KMS-11 (cell line): ENCODE measurements at regions not wholly inside any gene's neighbourhood (a gene's known extent, or its start where the extent isn't known, plus 50 kb on each side); places are given as distances from the start of the nearest gene placed in this dataset.

Experiments
- H2AFZ ChIP-seq: fragments of 200-600 bp; sonication (generic); 2 replicates; pipeline ENCODE4 v1.6.1; 2016; ENCODE audit warnings: antibody characterized with exemption, mixed run types, low read depth
- H3K27ac ChIP-seq: fragments of 200-600 bp; sonication (generic); 2 replicates; pipeline ENCODE4 v1.6.1; 2016; ENCODE audit warnings: mild to moderate bottlenecking, mixed run types
- H3K27me3 ChIP-seq: fragments of 200-600 bp; sonication (generic); 2 replicates; pipeline ENCODE4 v1.6.1; 2017; ENCODE audit warnings: mild to moderate bottlenecking, low read depth, mixed run types, moderate library complexity; ENCODE audit not compliant: insufficient read depth
- H3K36me3 ChIP-seq: fragments of 200-600 bp; sonication (generic); 2 replicates; pipeline ENCODE4 v1.6.1; 2017; ENCODE audit warnings: mild to moderate bottlenecking, mixed run types; ENCODE audit not compliant: insufficient read depth
- H3K4me1 ChIP-seq: fragments of 200-600 bp; sonication (generic); 2 replicates; pipeline ENCODE4 v1.6.1; 2016; ENCODE audit warnings: mild to moderate bottlenecking, low read depth, mixed run types; ENCODE audit not compliant: poor library complexity, severe bottlenecking
- H3K4me2 ChIP-seq: fragments of 200-600 bp; sonication (generic); 2 replicates; pipeline ENCODE4 v1.7.0; 2016; ENCODE audit warnings: mild to moderate bottlenecking, mixed run types
- H3K4me3 ChIP-seq: fragments of 200-600 bp; sonication (generic); IDR thresholded peaks from 2 replicates; pipeline ENCODE4 v1.6.1; 2017; ENCODE audit warnings: low read depth, low read length, mixed read lengths; ENCODE audit not compliant: insufficient read depth
- H3K79me2 ChIP-seq: fragments of 200-600 bp; sonication (generic); 2 replicates; pipeline ENCODE4 v1.6.1; 2016; ENCODE audit warnings: low read depth, mixed run types; ENCODE audit not compliant: insufficient read depth
- H3K9ac ChIP-seq: fragments of 200-600 bp; sonication (generic); 2 replicates; pipeline ENCODE4 v1.6.1; 2016; ENCODE audit warnings: mild to moderate bottlenecking, mixed run types
- H4K20me1 ChIP-seq: fragments of 200-600 bp; sonication (generic); 2 replicates; pipeline ENCODE4 v1.6.1; 2016; ENCODE audit warnings: mild to moderate bottlenecking, mixed run types; ENCODE audit not compliant: insufficient read depth
- TF ChIP-seq, protein P1 (sequence below): fragments of 200-600 bp; sonication (generic); conservative IDR thresholded peaks from 2 replicates; pipeline ENCODE4 v1.6.1; 2017; ENCODE audit warnings: low read depth, mild to moderate bottlenecking, antibody characterized with exemption, low read length, moderate library complexity, mixed read lengths

DNA sequence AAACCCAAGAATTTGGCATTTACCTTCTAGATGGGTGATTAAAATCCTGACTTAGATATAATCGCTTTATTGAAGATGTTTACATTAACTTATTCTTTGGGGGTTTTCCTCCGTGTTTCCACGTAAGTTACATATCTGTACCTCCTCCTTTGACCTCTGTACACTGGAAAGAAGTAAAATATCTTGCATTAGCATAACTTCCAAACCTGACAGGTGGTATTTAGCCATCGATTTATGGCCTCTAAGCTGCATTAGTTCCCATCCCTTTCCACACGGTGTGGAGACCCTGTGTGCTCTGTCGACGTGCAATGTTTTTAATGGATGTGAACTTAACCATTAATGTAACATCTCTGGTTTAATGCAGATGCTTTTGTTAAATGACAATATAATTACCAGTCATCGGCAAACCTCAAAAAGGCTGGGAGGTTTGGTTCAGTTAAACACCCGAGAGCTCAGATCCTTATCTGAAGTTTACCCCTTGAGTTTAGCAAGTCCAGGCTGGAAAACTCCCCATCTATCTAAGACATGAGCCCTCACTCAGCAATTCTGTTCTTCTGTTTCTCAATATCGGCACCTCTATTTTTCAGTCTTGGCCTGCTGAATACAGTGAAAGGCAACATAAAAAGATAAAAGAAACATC, 295.2 kb downstream of the GATA3 start:
- Histone ChIP-seq H3K4me2 (no peak overlapping the region), H3K4me3 (no peak overlapping the region), H3K79me2 (no peaks in the 10 kb centered on the region), H3K36me3 (no peaks in the 10 kb centered on the region), H2AFZ (no peak overlapping the region), H3K4me1 (no peaks in the 10 kb centered on the region), H3K27ac (no peak overlapping the region), H3K9ac (no peak overlapping the region), H4K20me1 (no peaks in the 10 kb centered on the region), H3K27me3 (no peaks in the 10 kb centered on the region)
- TF ChIP-seq, protein P1, sequence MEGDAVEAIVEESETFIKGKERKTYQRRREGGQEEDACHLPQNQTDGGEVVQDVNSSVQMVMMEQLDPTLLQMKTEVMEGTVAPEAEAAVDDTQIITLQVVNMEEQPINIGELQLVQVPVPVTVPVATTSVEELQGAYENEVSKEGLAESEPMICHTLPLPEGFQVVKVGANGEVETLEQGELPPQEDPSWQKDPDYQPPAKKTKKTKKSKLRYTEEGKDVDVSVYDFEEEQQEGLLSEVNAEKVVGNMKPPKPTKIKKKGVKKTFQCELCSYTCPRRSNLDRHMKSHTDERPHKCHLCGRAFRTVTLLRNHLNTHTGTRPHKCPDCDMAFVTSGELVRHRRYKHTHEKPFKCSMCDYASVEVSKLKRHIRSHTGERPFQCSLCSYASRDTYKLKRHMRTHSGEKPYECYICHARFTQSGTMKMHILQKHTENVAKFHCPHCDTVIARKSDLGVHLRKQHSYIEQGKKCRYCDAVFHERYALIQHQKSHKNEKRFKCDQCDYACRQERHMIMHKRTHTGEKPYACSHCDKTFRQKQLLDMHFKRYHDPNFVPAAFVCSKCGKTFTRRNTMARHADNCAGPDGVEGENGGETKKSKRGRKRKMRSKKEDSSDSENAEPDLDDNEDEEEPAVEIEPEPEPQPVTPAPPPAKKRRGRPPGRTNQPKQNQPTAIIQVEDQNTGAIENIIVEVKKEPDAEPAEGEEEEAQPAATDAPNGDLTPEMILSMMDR = no peak

- H3K27ac ChIP-seq = no peak overlapping the region
- TF ChIP-seq, protein P1 = no peak
- H2AFZ ChIP-seq = no peak overlapping the region
- H3K4me1 ChIP-seq = no peaks in the 10 kb centered on the region
- H3K4me3 ChIP-seq = no peak overlapping the region
- no peaks in the 10 kb centered on the region for H3K36me3 ChIP-seq
- H3K27me3 ChIP-seq = no peaks in the 10 kb centered on the region
- H3K79me2 ChIP-seq = no peaks in the 10 kb centered on the region
- no peak overlapping the region for H3K4me2 ChIP-seq
- no peaks in the 10 kb centered on the region for H4K20me1 ChIP-seq
- no peak overlapping the region for H3K9ac ChIP-seq
These were observed 295.9 kb downstream of the GATA3 start for GRCh38 chr10:8350250-8350967.

GRCh38 chr10:8352171-8353075, 297.9 kb downstream of the GATA3 start:
- H3K4me3 ChIP-seq = no peak overlapping the region
- H3K27me3 ChIP-seq = no peaks in the 10 kb centered on the region
- H3K27ac ChIP-seq = no peak overlapping the region
- H4K20me1 ChIP-seq = no peaks in the 10 kb centered on the region
- no peaks in the 10 kb centered on the region for H3K36me3 ChIP-seq
- no peak overlapping the region for H3K4me2 ChIP-seq
- H3K9ac ChIP-seq = no peak overlapping the region
- TF ChIP-seq, protein P1 = no peak
- H3K79me2 ChIP-seq = no peaks in the 10 kb centered on the region
- no peak overlapping the region for H2AFZ ChIP-seq
- no peaks in the 10 kb centered on the region for H3K4me1 ChIP-seq

GRCh38 chr10:8356283-8356682, 301.8 kb downstream of the GATA3 start:
- Histone ChIP-seq H3K4me1 (peaks cover 18% of the 10 kb centered on the region), H3K36me3 (no peaks in the 10 kb centered on the region), H3K4me2 (no peak overlapping the region), H3K79me2 (no peaks in the 10 kb centered on the region), H3K4me3 (no peak overlapping the region), H2AFZ (no peak overlapping the region), H4K20me1 (no peaks in the 10 kb centered on the region), H3K9ac (no peak overlapping the region), H3K27ac (no peak overlapping the region), H3K27me3 (no peaks in the 10 kb centered on the region)
- TF ChIP-seq, protein P1 = no peak
